ENCODE measurements at regions not wholly inside any gene's neighbourhood (a gene's known extent, or its start where the extent isn't known, plus 50 kb on each side); places are given as distances from the start of the nearest gene placed in this dataset.

GRCh38 chr4:162700815-162701361 lies 465.8 kb downstream of the NAF1 start:
- Histone ChIP-seq H3K9me3 (ENCODE audit: control insufficient read depth, insufficient read depth, low read depth, low read length) (no peaks in the 10 kb centered on the region), H3K36me3 (ENCODE audit: control insufficient read depth, insufficient read depth, low read length) (no peaks in the 10 kb centered on the region), H3K27ac (ENCODE audit: low read length) (no peak overlapping the region), H3K27me3 (ENCODE audit: control insufficient read depth, insufficient read depth, low read length) (no peaks in the 10 kb centered on the region), H3K4me1 (ENCODE audit: control insufficient read depth, insufficient read depth, low read length) (no peaks in the 10 kb centered on the region), H3K4me3 (ENCODE audit: low read depth in 2 of 2, low read length in 2 of 2) (no peak overlapping the region)
- in situ Hi-C loops (cut with HindIII; ENCODE audit: low pct_unique_long_range_greater_than_20kb, low sequenced_read_pairs): no loop called here
- TF ChIP-seq CTCF (IDR thresholded peaks at IDR 0.05) (no peak), SIN3A (IDR thresholded peaks at IDR 0.05; ENCODE audit: borderline replicate concordance, insufficient read depth, low read depth, low read length) (no peak), POLR2AphosphoS5 (IDR thresholded peaks at IDR 0.05; ENCODE audit: low read depth, low read length) (no peak), TCF7L2 (IDR thresholded peaks at IDR 0.05; ENCODE audit: low read depth, low read length) (no peak), REST (IDR thresholded peaks at IDR 0.05; ENCODE audit: insufficient read depth in 1 of 2, low read depth in 2 of 2, low read length in 1 of 2) (no peak)
- intact Hi-C loops (cut with micrococcal nuclease; ENCODE audit: unreplicated experiment): no loop called here
- ATAC-seq: no peak
- POLR2A ChIA-PET: no interaction called here
- CTCF ChIA-PET: no interaction called here
- no TSS peak for BruUV-seq (replicated peaks)
- no peak for DNase-seq (ENCODE audit: low read depth, low spot score)

GRCh38 chr4:162700358-162700757 lies 466.3 kb downstream of the NAF1 start:
- Histone ChIP-seq H3K27ac (ENCODE audit: low read length) (no peak overlapping the region), H3K4me3 (ENCODE audit: low read depth in 2 of 2, low read length in 2 of 2) (no peak overlapping the region), H3K36me3 (ENCODE audit: control insufficient read depth, insufficient read depth, low read length) (no peaks in the 10 kb centered on the region), H3K9me3 (ENCODE audit: control insufficient read depth, insufficient read depth, low read depth, low read length) (no peaks in the 10 kb centered on the region), H3K27me3 (ENCODE audit: control insufficient read depth, insufficient read depth, low read length) (no peaks in the 10 kb centered on the region), H3K4me1 (ENCODE audit: control insufficient read depth, insufficient read depth, low read length) (no peaks in the 10 kb centered on the region)
- DNase-seq (ENCODE audit: low read depth, low spot score): no peak
- BruUV-seq (replicated peaks): no TSS peak
- in situ Hi-C loops (cut with HindIII; ENCODE audit: low pct_unique_long_range_greater_than_20kb, low sequenced_read_pairs) (no loop called here), intact Hi-C loops (cut with micrococcal nuclease; ENCODE audit: unreplicated experiment) (no loop called here)
- ChIA-PET POLR2A (no interaction called here), CTCF (no interaction called here)
- ATAC-seq: no peak
- TF ChIP-seq TCF7L2 (IDR thresholded peaks at IDR 0.05; ENCODE audit: low read depth, low read length) (no peak), SIN3A (IDR thresholded peaks at IDR 0.05; ENCODE audit: borderline replicate concordance, insufficient read depth, low read depth, low read length) (no peak), REST (IDR thresholded peaks at IDR 0.05; ENCODE audit: insufficient read depth in 1 of 2, low read depth in 2 of 2, low read length in 1 of 2) (no peak), CTCF (IDR thresholded peaks at IDR 0.05) (no peak), POLR2AphosphoS5 (IDR thresholded peaks at IDR 0.05; ENCODE audit: low read depth, low read length) (no peak)

Data from Panc1 (cell line).